Loucy (cell line): ENCODE measurements at regions not wholly inside any gene's neighbourhood (a gene's known extent, or its start where the extent isn't known, plus 50 kb on each side); places are given as distances from the start of the nearest gene placed in this dataset.
"Not testable (repeated sequence)": the region's sequence is repeated elsewhere in the genome, so short reads cannot be mapped to it uniquely, and the experiment has no call there.

Experiments used
- H2AFZ ChIP-seq: fragments of 200-600 bp; sonication (generic); 2 replicates; pipeline ENCODE4 v1.6.0; 2016; ENCODE audit warnings: antibody characterized with exemption, mild to moderate bottlenecking, low read length, moderate library complexity
- H3F3A ChIP-seq: fragments of 200-600 bp; 2 replicates; pipeline ENCODE4 v1.6.0; 2016; ENCODE audit warnings: antibody characterized with exemption, low read depth, mild to moderate bottlenecking
- H3K27me3 ChIP-seq: fragments of 200-600 bp; sonication (generic); 2 replicates; pipeline ENCODE4 v1.6.1; 2014; ENCODE audit warnings: low read length, mild to moderate bottlenecking; ENCODE audit not compliant: insufficient read depth, poor library complexity, severe bottlenecking
- H3K36me3 ChIP-seq: fragments of 200-600 bp; sonication (generic); 2 replicates; pipeline ENCODE4 v1.6.1; 2016; ENCODE audit warnings: low read length; ENCODE audit not compliant: insufficient read depth
- H3K4me1 ChIP-seq: fragments of 200-600 bp; sonication (generic); 2 replicates; pipeline ENCODE4 v1.5.1; 2014; ENCODE audit warnings: low read length, mild to moderate bottlenecking; ENCODE audit not compliant: insufficient read depth, poor library complexity, severe bottlenecking
- H3K4me2 ChIP-seq: fragments of 200-600 bp; sonication (generic); 2 replicates; pipeline ENCODE4 v1.6.0; 2014; ENCODE audit warnings: antibody characterized with exemption, low read length, low read depth, mild to moderate bottlenecking; ENCODE audit not compliant: poor library complexity, severe bottlenecking
- H3K4me3 ChIP-seq: fragments of 200-600 bp; sonication (generic); 2 replicates; pipeline ENCODE4 v1.5.1; 2014; ENCODE audit warnings: low read length, mild to moderate bottlenecking, mixed read lengths; ENCODE audit not compliant: poor library complexity, severe bottlenecking
- H3K79me2 ChIP-seq: fragments of 200-600 bp; sonication (generic); 2 replicates; pipeline ENCODE4 v1.6.1; 2014; ENCODE audit warnings: low read length; ENCODE audit not compliant: insufficient read depth
- H3K9ac ChIP-seq: fragments of 200-600 bp; sonication (generic); 2 replicates; pipeline ENCODE4 v1.6.0; 2014; ENCODE audit warnings: mild to moderate bottlenecking, low read depth, low read length, moderate library complexity; ENCODE audit not compliant: poor library complexity, severe bottlenecking
- H3K9me2 ChIP-seq: fragments of 200-600 bp; sonication (generic); replicated peaks from 2 replicates; pipeline ENCODE4 v1.6.1; 2016; ENCODE audit warnings: low read depth, low read length, mixed read lengths
- H3K9me3 ChIP-seq: fragments of 200-600 bp; sonication (generic); 2 replicates; pipeline ENCODE4 v1.6.1; 2014; ENCODE audit warnings: mild to moderate bottlenecking, antibody characterized with exemption, low read length, low read depth; ENCODE audit not compliant: insufficient read depth
- H4K20me1 ChIP-seq: fragments of 200-600 bp; sonication (generic); 2 replicates; pipeline ENCODE4 v1.6.0; 2014; ENCODE audit warnings: antibody characterized with exemption, low read length, mild to moderate bottlenecking; ENCODE audit not compliant: insufficient read depth, poor library complexity, severe bottlenecking
- EZH2phosphoT487 ChIP-seq: fragments of 200-600 bp; IDR thresholded peaks from 2 replicates; pipeline ENCODE4 v1.6.1; 2018; ENCODE audit warnings: antibody characterized with exemption, mild to moderate bottlenecking, moderate library complexity, borderline replicate concordance
- TF ChIP-seq, protein P1 (sequence below): fragments of 200-600 bp; sonication (generic); conservative IDR thresholded peaks from 2 replicates; pipeline ENCODE4 v1.5.1; 2014; ENCODE audit warnings: mild to moderate bottlenecking, antibody characterized with exemption, low read length

DNA sequence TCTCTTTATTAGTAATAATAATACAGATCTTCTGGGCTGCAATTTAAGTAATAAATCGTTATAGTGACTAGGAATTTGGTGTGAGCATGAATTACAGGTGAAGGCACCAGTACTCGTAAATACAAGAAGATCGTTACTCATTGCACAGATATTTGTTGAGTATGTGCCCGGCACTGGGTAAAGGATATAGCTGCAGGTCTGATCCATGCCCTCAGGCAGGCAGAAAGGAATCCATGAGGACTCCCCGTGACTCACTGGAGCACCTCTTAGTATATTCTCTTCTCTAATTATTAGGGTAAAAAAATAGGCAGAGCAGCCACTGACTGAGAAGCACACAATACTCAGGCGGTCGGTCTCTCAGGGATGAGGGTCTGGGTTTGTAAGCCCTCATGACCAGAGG, 868.3 kb downstream of the RAB28 start:
- TF ChIP-seq, protein P1, sequence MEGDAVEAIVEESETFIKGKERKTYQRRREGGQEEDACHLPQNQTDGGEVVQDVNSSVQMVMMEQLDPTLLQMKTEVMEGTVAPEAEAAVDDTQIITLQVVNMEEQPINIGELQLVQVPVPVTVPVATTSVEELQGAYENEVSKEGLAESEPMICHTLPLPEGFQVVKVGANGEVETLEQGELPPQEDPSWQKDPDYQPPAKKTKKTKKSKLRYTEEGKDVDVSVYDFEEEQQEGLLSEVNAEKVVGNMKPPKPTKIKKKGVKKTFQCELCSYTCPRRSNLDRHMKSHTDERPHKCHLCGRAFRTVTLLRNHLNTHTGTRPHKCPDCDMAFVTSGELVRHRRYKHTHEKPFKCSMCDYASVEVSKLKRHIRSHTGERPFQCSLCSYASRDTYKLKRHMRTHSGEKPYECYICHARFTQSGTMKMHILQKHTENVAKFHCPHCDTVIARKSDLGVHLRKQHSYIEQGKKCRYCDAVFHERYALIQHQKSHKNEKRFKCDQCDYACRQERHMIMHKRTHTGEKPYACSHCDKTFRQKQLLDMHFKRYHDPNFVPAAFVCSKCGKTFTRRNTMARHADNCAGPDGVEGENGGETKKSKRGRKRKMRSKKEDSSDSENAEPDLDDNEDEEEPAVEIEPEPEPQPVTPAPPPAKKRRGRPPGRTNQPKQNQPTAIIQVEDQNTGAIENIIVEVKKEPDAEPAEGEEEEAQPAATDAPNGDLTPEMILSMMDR, result no peak
- TF ChIP-seq EZH2phosphoT487, result no peak
- no peak overlapping the region for H3K4me2 ChIP-seq

DNA sequence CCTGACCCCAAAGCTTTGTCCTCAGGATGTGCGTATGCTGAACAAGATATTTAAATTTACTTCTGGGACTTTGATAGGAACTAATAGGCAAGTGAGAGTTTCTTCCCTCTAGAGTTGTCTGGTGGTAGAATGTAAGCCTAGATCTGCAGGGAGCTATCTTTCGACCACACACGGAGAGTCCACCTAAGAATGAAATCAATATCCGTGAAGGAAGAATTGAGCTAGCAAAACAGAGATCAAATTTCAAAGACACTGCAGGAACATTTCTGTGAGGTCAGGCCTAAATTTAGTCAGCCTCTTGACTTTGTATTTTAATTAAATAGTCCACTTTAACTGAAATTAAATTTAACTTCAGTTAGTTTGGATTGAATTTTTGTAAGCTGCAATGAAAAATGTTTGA, 871.3 kb downstream of the RAB28 start:
- Histone ChIP-seq H3F3A (no peaks in the 10 kb centered on the region), H3K27me3 (no peaks in the 10 kb centered on the region), H3K9me3 (no peaks in the 10 kb centered on the region), H3K9me2 (no peaks in the 10 kb centered on the region), H3K36me3 (no peaks in the 10 kb centered on the region), H3K79me2 (no peaks in the 10 kb centered on the region), H3K4me1 (no peaks in the 10 kb centered on the region), H4K20me1 (no peaks in the 10 kb centered on the region), H2AFZ (no peak overlapping the region), H3K9ac (no peak overlapping the region), H3K4me2 (no peak overlapping the region), H3K4me3 (no peak overlapping the region)
- TF ChIP-seq, protein P1, result no peak
- no peak for TF ChIP-seq EZH2phosphoT487

More for the DNA sequence above, 868.3 kb downstream of the RAB28 start:
- H2AFZ ChIP-seq, result no peak overlapping the region
- no peaks in the 10 kb centered on the region for H3K36me3 ChIP-seq
- no peaks in the 10 kb centered on the region for H3K9me2 ChIP-seq
- H3K9ac ChIP-seq, result no peak overlapping the region
- no peaks in the 10 kb centered on the region for H3K4me1 ChIP-seq
- H4K20me1 ChIP-seq, result no peaks in the 10 kb centered on the region
- H3K4me3 ChIP-seq, result no peak overlapping the region
- no peaks in the 10 kb centered on the region for H3K9me3 ChIP-seq
- H3F3A ChIP-seq, result no peaks in the 10 kb centered on the region
- no peaks in the 10 kb centered on the region for H3K79me2 ChIP-seq
- H3K27me3 ChIP-seq, result no peaks in the 10 kb centered on the region

DNA sequence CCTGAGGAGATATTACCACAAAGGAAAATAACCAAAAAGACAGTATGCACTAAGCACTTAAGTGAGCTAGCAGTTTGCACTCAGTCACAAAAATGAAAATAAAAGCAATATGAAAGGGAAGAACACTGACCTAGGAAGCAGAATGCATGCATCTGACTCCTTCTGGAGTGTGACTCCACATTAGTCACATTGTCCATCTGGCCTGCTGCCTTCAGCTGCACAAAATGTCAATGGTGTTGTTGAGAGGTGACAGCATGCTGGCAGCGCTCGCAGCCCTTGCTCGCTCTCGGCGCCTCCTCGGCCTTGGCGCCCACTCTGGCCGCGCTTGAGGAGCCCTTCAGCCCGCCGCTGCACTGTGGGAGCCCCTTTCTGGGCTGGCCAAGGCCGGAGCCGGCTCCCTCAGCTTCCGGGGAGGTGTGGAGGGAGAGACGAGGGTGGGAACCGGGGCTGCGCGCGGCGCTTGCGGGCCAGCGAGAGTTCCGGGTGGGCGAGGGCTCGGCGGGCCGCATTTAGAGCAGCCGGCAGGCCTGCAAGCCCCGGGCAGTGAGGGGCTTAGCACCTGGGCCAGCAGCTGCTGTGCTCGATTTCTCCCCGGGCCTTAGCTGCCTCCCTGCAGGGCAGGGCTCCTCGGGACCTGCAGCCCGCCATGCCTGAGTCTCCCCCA, 874.8 kb downstream of the RAB28 start:
- H3K4me2 ChIP-seq, H3K4me3 ChIP-seq, H3K36me3 ChIP-seq, H3K79me2 ChIP-seq, H3K27me3 ChIP-seq, H3F3A ChIP-seq, H3K9me2 ChIP-seq, H3K9me3 ChIP-seq, H4K20me1 ChIP-seq, H2AFZ ChIP-seq, H3K4me1 ChIP-seq, H3K9ac ChIP-seq: not testable (repeated sequence)

DNA sequence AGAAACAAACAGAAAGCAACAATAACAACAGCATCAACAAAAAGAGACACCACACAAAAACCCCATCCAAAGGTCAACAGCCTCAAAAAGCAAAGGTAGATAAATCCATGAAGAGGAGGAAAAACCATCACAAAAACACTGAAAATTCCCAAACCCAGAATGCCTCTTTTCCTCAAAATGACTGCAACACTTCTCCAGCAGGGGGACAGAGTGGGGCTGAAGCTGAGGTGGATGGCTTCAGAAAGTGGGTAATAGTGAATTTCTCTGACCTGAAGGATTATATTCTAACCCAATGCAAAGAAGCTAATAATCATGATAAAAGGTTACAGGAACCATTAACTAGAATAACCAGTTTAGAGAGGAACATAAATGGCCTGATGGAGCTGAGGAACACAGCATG, 888.2 kb downstream of the RAB28 start:
- Histone ChIP-seq H3K4me3 (no peak overlapping the region), H3K4me1 (no peaks in the 10 kb centered on the region), H4K20me1 (no peaks in the 10 kb centered on the region), H3K79me2 (no peaks in the 10 kb centered on the region), H3K4me2 (no peak overlapping the region), H3K9me3 (no peaks in the 10 kb centered on the region; the same call in 1 of the 2 replicates), H2AFZ (no peak overlapping the region), H3K27me3 (no peaks in the 10 kb centered on the region), H3K9me2 (no peaks in the 10 kb centered on the region), H3K36me3 (no peaks in the 10 kb centered on the region), H3K9ac (no peak overlapping the region), H3F3A (no peaks in the 10 kb centered on the region)
- TF ChIP-seq, protein P1, result no peak
- no peak for TF ChIP-seq EZH2phosphoT487
